GM23338 (cell line): ENCODE measurements at regions not wholly inside any gene's neighbourhood (a gene's known extent, or its start where the extent isn't known, plus 50 kb on each side); places are given as distances from the start of the nearest gene placed in this dataset.

Experiments
- ATAC-seq: fragments of 200-7000 bp; cut with Tn5 transposase; 3 replicates; pipeline ENCODE4 v1.9.1; 2020
- DNase-seq: peaks from one replicate; pipeline ENCODE4 v3.0.0-alpha.2; 2015; ENCODE audit warnings: low spot score
- H2AFZ ChIP-seq: fragments of 200-600 bp; sonication (generic); 2 replicates; pipeline ENCODE4 v1.8.0; 2016; ENCODE audit warnings: antibody characterized with exemption, mild to moderate bottlenecking, moderate library complexity
- H3F3A ChIP-seq: fragments of 200-600 bp; sonication (generic); replicated peaks from 2 replicates; pipeline ENCODE4 v1.8.0; 2017; ENCODE audit warnings: antibody characterized with exemption, mixed run types, low read depth
- H3K27ac ChIP-seq: fragments of 200-600 bp; sonication (generic); 2 replicates; pipeline ENCODE4 v1.6.1; 2016; ENCODE audit warnings: low read depth
- H3K27me3 ChIP-seq: fragments of 200-600 bp; sonication (generic); 2 replicates; pipeline ENCODE4 v1.8.0; 2016; ENCODE audit warnings: mild to moderate bottlenecking, mixed run types, moderate library complexity; ENCODE audit not compliant: insufficient read depth
- H3K36me3 ChIP-seq: fragments of 200-600 bp; sonication (generic); 2 replicates; pipeline ENCODE4 v1.8.0; 2016; ENCODE audit warnings: mild to moderate bottlenecking; ENCODE audit not compliant: insufficient read depth
- H3K4me1 ChIP-seq: fragments of 200-600 bp; sonication (generic); 2 replicates; pipeline ENCODE4 v1.8.0; 2016; ENCODE audit warnings: mild to moderate bottlenecking, moderate library complexity; ENCODE audit not compliant: insufficient read depth
- H3K4me2 ChIP-seq: fragments of 200-600 bp; sonication (generic); 2 replicates; pipeline ENCODE4 v1.7.1; 2017; ENCODE audit warnings: mixed run types
- H3K4me3 ChIP-seq: fragments of 200-600 bp; sonication (generic); 2 replicates; pipeline ENCODE4 v1.6.1; 2016; ENCODE audit warnings: mixed run types
- H3K79me2 ChIP-seq: fragments of 200-600 bp; sonication (generic); replicated peaks from 2 replicates; pipeline ENCODE4 v1.8.0; 2017; ENCODE audit warnings: mild to moderate bottlenecking; ENCODE audit not compliant: insufficient read depth
- H3K9me2 ChIP-seq: fragments of 200-600 bp; sonication (generic); 2 replicates; pipeline ENCODE4 v1.8.0; 2017; ENCODE audit not compliant: insufficient read depth
- H4K20me1 ChIP-seq: fragments of 200-600 bp; sonication (generic); replicated peaks from 2 replicates; pipeline ENCODE4 v1.8.0; 2017; ENCODE audit warnings: mild to moderate bottlenecking; ENCODE audit not compliant: insufficient read depth
- H3K27ac Mint-ChIP-seq: 2 replicates; pipeline ENCODE4 v1.8.0; 2020; ENCODE audit warnings: inconsistent platforms, mild to moderate bottlenecking, moderate library complexity, mixed read lengths
- H3K27me3 Mint-ChIP-seq: 3 replicates; pipeline ENCODE4 v1.8.0; 2022; ENCODE audit warnings: low read depth, mild to moderate bottlenecking, moderate library complexity, mixed read lengths, inconsistent platforms; ENCODE audit not compliant: insufficient read depth, poor library complexity
- H3K36me3 Mint-ChIP-seq: 3 replicates; pipeline ENCODE4 v1.8.0; 2021; ENCODE audit warnings: low read depth, mild to moderate bottlenecking, inconsistent platforms, moderate library complexity, mixed read lengths
- H3K4me1 Mint-ChIP-seq: 3 replicates; pipeline ENCODE4 v1.8.0; 2020; ENCODE audit warnings: mild to moderate bottlenecking, inconsistent platforms, mixed read lengths
- H3K4me3 Mint-ChIP-seq: 3 replicates; pipeline ENCODE4 v1.8.0; 2021; ENCODE audit warnings: moderate library complexity, mild to moderate bottlenecking, inconsistent platforms, mixed read lengths
- H3K9me3 Mint-ChIP-seq: 3 replicates; pipeline ENCODE4 v1.8.0; 2020; ENCODE audit warnings: moderate library complexity, mild to moderate bottlenecking, inconsistent platforms, mixed read lengths
- CTCF ChIP-seq, 2 experiments: fragments of 200-600 bp in 1 of 2; sonication (generic) in 1 of 2; conservative IDR thresholded peaks; 2 replicates each; pipeline versions ENCODE4 v1.5.1 to v1.6.1; 2016 to 2017; ENCODE audit warnings: antibody characterized with exemption in 2 of 2, low read depth in 2 of 2, mild to moderate bottlenecking in 2 of 2, moderate library complexity in 1 of 2
- EZH2 ChIP-seq: fragments of 200-600 bp; sonication (generic); IDR thresholded peaks from one replicate; pipeline ENCODE4 v1.8.0; 2017; ENCODE audit warnings: antibody characterized with exemption, mild to moderate bottlenecking, low read depth; ENCODE audit not compliant: unreplicated experiment
- NANOG ChIP-seq: IDR thresholded peaks from 2 replicates; pipeline ENCODE4 v1.6.1; 2016; ENCODE audit warnings: antibody characterized with exemption, borderline replicate concordance
- POLR2AphosphoS5 ChIP-seq: IDR thresholded peaks from 2 replicates; pipeline ENCODE4 v1.6.1; 2016; ENCODE audit warnings: antibody characterized with exemption, low read depth
- ZNF114 ChIP-seq: fragments of 250-450 bp; sonication (Bioruptor Pico); IDR thresholded peaks from 2 replicates; pipeline ENCODE4 v1.5.0; 2020; ENCODE audit warnings: mild to moderate bottlenecking, moderate library complexity
- TF ChIP-seq, protein P1 (sequence below): IDR thresholded peaks from one replicate; pipeline ENCODE4 v1.6.1; 2018; ENCODE audit warnings: antibody characterized with exemption; ENCODE audit not compliant: unreplicated experiment
- TF ChIP-seq, protein P2 (sequence below): fragments of 250-450 bp; sonication (Bioruptor Pico); IDR thresholded peaks from 2 replicates; pipeline ENCODE4 v1.5.0; 2020; ENCODE audit warnings: mild to moderate bottlenecking, moderate library complexity

DNA sequence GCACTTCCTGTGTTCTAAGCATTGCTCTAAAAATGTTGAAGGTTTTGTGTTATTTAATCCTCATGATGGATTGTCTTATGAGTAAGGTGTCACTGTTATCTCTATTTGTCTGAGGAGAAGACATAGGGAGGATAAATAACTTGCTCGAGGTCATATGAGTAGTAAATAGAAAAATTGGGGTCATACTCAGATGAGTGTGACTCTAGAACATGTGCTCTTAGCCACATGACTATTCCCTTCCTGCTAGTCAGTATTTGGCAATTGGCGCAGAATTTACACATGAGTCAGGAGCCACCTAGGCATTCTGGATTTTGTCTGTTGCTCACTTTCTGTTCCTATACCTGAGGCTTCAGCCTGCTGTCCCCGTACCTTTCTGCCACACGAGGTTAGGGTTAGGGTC lies 234.6 kb upstream of the CD180 start (continued):
- TF ChIP-seq, protein P1, sequence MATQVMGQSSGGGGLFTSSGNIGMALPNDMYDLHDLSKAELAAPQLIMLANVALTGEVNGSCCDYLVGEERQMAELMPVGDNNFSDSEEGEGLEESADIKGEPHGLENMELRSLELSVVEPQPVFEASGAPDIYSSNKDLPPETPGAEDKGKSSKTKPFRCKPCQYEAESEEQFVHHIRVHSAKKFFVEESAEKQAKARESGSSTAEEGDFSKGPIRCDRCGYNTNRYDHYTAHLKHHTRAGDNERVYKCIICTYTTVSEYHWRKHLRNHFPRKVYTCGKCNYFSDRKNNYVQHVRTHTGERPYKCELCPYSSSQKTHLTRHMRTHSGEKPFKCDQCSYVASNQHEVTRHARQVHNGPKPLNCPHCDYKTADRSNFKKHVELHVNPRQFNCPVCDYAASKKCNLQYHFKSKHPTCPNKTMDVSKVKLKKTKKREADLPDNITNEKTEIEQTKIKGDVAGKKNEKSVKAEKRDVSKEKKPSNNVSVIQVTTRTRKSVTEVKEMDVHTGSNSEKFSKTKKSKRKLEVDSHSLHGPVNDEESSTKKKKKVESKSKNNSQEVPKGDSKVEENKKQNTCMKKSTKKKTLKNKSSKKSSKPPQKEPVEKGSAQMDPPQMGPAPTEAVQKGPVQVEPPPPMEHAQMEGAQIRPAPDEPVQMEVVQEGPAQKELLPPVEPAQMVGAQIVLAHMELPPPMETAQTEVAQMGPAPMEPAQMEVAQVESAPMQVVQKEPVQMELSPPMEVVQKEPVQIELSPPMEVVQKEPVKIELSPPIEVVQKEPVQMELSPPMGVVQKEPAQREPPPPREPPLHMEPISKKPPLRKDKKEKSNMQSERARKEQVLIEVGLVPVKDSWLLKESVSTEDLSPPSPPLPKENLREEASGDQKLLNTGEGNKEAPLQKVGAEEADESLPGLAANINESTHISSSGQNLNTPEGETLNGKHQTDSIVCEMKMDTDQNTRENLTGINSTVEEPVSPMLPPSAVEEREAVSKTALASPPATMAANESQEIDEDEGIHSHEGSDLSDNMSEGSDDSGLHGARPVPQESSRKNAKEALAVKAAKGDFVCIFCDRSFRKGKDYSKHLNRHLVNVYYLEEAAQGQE: no peak
- TF ChIP-seq CTCF (conservative IDR thresholded peaks at IDR 0.05; ENCODE audit: low read depth in 2 of 2) (no peak), POLR2AphosphoS5 (no peak), ZNF114 (no peak), EZH2 (no peak)

GRCh38 chr5:67427850-67428298 lies 231.3 kb upstream of the CD180 start:
- Histone ChIP-seq H4K20me1 (no peaks in the 10 kb centered on the region), H3K4me3 (no peak overlapping the region), H3K9me2 (peaks cover 4% of the 10 kb centered on the region; the same call in 1 of the 2 replicates), H3K27ac (no peak overlapping the region), H3K36me3 (no peaks in the 10 kb centered on the region), H2AFZ (0 out of 2 replicates have a peak overlapping the region, but pooled peaks have one; percentile 66), H3K4me2 (no peak overlapping the region), H3K27me3 (no peaks in the 10 kb centered on the region), H3F3A (no peaks in the 10 kb centered on the region), H3K4me1 (no peaks in the 10 kb centered on the region), H3K79me2 (no peaks in the 10 kb centered on the region)
- Mint-ChIP-seq H3K9me3 (no peaks in the 10 kb centered on the region), H3K27ac (no peak overlapping the region), H3K4me1 (peaks cover 7% of the 10 kb centered on the region; the same call in 2 of the 3 replicates), H3K27me3 (peaks cover 2% of the 10 kb centered on the region), H3K4me3 (no peak overlapping the region), H3K36me3 (no peaks in the 10 kb centered on the region)
- ATAC-seq: no peak
- TF ChIP-seq NANOG (no peak), EZH2 (no peak)
- DNase-seq: no peak

- no peaks in the 10 kb centered on the region for H4K20me1 ChIP-seq
- H3K4me1 ChIP-seq: no peaks in the 10 kb centered on the region
- Mint-ChIP-seq H3K9me3 (no peaks in the 10 kb centered on the region), H3K36me3 (no peaks in the 10 kb centered on the region), H3K4me3 (no peak overlapping the region), H3K4me1 (peaks cover 7% of the 10 kb centered on the region; the same call in 2 of the 3 replicates), H3K27ac (no peak overlapping the region), H3K27me3 (peaks cover 2% of the 10 kb centered on the region)
- no peaks in the 10 kb centered on the region for H3F3A ChIP-seq
- H3K27ac ChIP-seq: no peak overlapping the region
- DNase-seq (no peak), ATAC-seq (no peak)
- H3K4me2 ChIP-seq: no peak overlapping the region
- no peak overlapping the region for H3K4me3 ChIP-seq
- H3K9me2 ChIP-seq: no peaks in the 10 kb centered on the region
- H3K36me3 ChIP-seq: no peaks in the 10 kb centered on the region
- no peaks in the 10 kb centered on the region for H3K27me3 ChIP-seq
- no peaks in the 10 kb centered on the region for H3K79me2 ChIP-seq
- peak overlapping the region; percentile 64; the same call in 1 of the 2 replicates for H2AFZ ChIP-seq
- TF ChIP-seq ZNF114: no peak
- TF ChIP-seq, protein P2, sequence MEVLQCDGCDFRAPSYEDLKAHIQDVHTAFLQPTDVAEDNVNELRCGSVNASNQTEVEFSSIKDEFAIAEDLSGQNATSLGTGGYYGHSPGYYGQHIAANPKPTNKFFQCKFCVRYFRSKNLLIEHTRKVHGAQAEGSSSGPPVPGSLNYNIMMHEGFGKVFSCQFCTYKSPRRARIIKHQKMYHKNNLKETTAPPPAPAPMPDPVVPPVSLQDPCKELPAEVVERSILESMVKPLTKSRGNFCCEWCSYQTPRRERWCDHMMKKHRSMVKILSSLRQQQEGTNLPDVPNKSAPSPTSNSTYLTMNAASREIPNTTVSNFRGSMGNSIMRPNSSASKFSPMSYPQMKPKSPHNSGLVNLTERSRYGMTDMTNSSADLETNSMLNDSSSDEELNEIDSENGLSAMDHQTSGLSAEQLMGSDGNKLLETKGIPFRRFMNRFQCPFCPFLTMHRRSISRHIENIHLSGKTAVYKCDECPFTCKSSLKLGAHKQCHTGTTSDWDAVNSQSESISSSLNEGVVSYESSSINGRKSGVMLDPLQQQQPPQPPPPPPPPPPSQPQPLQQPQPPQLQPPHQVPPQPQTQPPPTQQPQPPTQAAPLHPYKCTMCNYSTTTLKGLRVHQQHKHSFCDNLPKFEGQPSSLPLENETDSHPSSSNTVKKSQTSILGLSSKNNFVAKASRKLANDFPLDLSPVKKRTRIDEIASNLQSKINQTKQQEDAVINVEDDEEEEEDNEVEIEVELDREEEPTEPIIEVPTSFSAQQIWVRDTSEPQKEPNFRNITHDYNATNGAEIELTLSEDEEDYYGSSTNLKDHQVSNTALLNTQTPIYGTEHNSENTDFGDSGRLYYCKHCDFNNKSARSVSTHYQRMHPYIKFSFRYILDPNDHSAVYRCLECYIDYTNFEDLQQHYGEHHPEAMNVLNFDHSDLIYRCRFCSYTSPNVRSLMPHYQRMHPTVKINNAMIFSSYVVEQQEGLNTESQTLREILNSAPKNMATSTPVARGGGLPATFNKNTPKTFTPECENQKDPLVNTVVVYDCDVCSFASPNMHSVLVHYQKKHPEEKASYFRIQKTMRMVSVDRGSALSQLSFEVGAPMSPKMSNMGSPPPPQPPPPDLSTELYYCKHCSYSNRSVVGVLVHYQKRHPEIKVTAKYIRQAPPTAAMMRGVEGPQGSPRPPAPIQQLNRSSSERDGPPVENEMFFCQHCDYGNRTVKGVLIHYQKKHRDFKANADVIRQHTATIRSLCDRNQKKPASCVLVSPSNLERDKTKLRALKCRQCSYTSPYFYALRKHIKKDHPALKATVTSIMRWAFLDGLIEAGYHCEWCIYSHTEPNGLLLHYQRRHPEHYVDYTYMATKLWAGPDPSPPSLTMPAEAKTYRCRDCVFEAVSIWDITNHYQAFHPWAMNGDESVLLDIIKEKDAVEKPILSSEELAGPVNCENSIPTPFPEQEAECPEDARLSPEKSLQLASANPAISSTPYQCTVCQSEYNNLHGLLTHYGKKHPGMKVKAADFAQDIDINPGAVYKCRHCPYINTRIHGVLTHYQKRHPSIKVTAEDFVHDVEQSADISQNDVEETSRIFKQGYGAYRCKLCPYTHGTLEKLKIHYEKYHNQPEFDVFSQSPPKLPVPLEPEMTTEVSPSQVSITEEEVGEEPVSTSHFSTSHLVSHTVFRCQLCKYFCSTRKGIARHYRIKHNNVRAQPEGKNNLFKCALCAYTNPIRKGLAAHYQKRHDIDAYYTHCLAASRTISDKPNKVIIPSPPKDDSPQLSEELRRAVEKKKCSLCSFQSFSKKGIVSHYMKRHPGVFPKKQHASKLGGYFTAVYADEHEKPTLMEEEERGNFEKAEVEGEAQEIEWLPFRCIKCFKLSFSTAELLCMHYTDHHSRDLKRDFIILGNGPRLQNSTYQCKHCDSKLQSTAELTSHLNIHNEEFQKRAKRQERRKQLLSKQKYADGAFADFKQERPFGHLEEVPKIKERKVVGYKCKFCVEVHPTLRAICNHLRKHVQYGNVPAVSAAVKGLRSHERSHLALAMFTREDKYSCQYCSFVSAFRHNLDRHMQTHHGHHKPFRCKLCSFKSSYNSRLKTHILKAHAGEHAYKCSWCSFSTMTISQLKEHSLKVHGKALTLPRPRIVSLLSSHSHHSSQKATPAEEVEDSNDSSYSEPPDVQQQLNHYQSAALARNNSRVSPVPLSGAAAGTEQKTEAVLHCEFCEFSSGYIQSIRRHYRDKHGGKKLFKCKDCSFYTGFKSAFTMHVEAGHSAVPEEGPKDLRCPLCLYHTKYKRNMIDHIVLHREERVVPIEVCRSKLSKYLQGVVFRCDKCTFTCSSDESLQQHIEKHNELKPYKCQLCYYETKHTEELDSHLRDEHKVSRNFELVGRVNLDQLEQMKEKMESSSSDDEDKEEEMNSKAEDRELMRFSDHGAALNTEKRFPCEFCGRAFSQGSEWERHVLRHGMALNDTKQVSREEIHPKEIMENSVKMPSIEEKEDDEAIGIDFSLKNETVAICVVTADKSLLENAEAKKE (CRISPR knock-in tag): no peak
Measured at GRCh38 chr5:67426961-67427849, 230.6 kb upstream of the CD180 start.
